HCT116 (cell line): ENCODE measurements at regions not wholly inside any gene's neighbourhood (a gene's known extent, or its start where the extent isn't known, plus 50 kb on each side); places are given as distances from the start of the nearest gene placed in this dataset.

Experiments used
- ATAC-seq: fragments of 200-7000 bp; cut with Tn5 transposase; 2 replicates; pipeline ENCODE4 v1.9.1; 2020; ENCODE audit warnings: mild to moderate bottlenecking, moderate library complexity
- BruUV-seq: library from RNA; stranded (reverse); fragments of 400-500 nt; replicated peaks from 2 replicates; lab custom pipeline; 2021; lab: Mats Ljungman, UMichigan
- CTCF ChIA-PET: fragments of 300-600 bp; sonication (Branson Sonifier 250); formaldehyde crosslinking; loops from one replicate; lab custom pipeline; 2021; ENCODE audit warnings: antibody characterized with exemption; lab: Charles Lee
- POLR2A ChIA-PET: fragments of 300-600, 350-600 bp; sonication (Branson Sonifier 250); formaldehyde crosslinking; loops from one replicate; lab custom pipeline; 2021; ENCODE audit warnings: antibody characterized with exemption; lab: Charles Lee
- RAD21 ChIA-PET, 2 experiments: fragments of 300-600 bp; sonication (Branson Sonifier 250); formaldehyde crosslinking; loops; one replicate each; lab custom pipeline; 2023; ENCODE audit warnings: low total read pairs in 2 of 2; ENCODE audit not compliant: uncharacterized antibody in 2 of 2, unreplicated experiment in 2 of 2, low non-redundant PET in 1 of 2; lab: Charles Lee
- DNase-seq: peaks from one replicate; pipeline ENCODE4 v3.0.0-alpha.2; 2010; ENCODE audit warnings: low read depth, low spot score
- H2AFZ ChIP-seq: fragments of 200-600 bp; shearing (Covaris generic), sonication (generic); 2 replicates; pipeline ENCODE4 v1.6.1; 2017; ENCODE audit warnings: low read depth, mixed run types, mixed read lengths, antibody characterized with exemption, low read length; ENCODE audit not compliant: poor library complexity, severe bottlenecking
- H3K27ac ChIP-seq: 2 replicates; pipeline ENCODE4 v1.5.1; 2012; ENCODE audit warnings: low read depth, low read length
- H3K27me3 ChIP-seq: fragments of 200-600 bp; sonication (generic); 2 replicates; pipeline ENCODE4 v1.6.1; 2016; ENCODE audit warnings: mixed run types, low read length, mixed read lengths; ENCODE audit not compliant: insufficient read depth
- H3K36me3 ChIP-seq, 2 experiments: fragments of 200-500 bp in 1 of 2; fragments of 200-600 bp in 1 of 2; sonication (Bioruptor generic) in 1 of 2; sonication (generic) in 1 of 2; 2 replicates each; pipeline versions ENCODE4 v1.5.1 to v1.6.1; 2014 to 2016; ENCODE audit warnings: low read length in 2 of 2, inconsistent platforms in 1 of 2, mixed read lengths in 1 of 2, mixed run types in 1 of 2; ENCODE audit not compliant: insufficient read depth in 2 of 2, control insufficient read depth in 1 of 2
- H3K4me1 ChIP-seq, 2 experiments: fragments of 200-600 bp in 1 of 2; sonication (generic) in 1 of 2; 2 replicates each; pipeline versions ENCODE4 v1.5.1 to v1.6.1; 2012 to 2017; ENCODE audit warnings: low read length in 2 of 2, inconsistent platforms in 1 of 2, mild to moderate bottlenecking in 1 of 2, mixed read lengths in 1 of 2, mixed run types in 1 of 2, moderate library complexity in 1 of 2; ENCODE audit not compliant: insufficient read depth in 2 of 2, control insufficient read depth in 1 of 2
- H3K4me2 ChIP-seq: fragments of 200-600 bp; sonication (generic); 2 replicates; pipeline ENCODE4 v1.6.1; 2017; ENCODE audit warnings: mixed run types, low read length, mixed read lengths
- H3K4me3 ChIP-seq, 2 experiments: fragments of 200-600 bp in 1 of 2; sonication (generic) in 1 of 2; replicated peaks in 1 of 2; 2 replicates each; pipeline ENCODE4 v1.5.1; 2011 to 2016; ENCODE audit warnings: low read length in 2 of 2, control low read depth in 1 of 2, low read depth in 1 of 2, mild to moderate bottlenecking in 1 of 2, mixed read lengths in 1 of 2, mixed run types in 1 of 2
- H3K79me2 ChIP-seq: fragments of 200-600 bp; sonication (generic); 2 replicates; pipeline ENCODE4 v1.6.1; 2017; ENCODE audit warnings: mild to moderate bottlenecking, mixed run types, low read length, moderate library complexity, mixed read lengths; ENCODE audit not compliant: insufficient read depth
- H3K9ac ChIP-seq: fragments of 200-600 bp; sonication (generic); 2 replicates; pipeline ENCODE4 v1.6.1; 2016; ENCODE audit warnings: low read length, mixed read lengths
- H3K9me2 ChIP-seq: fragments of 200-600 bp; sonication (generic), shearing (Covaris generic); 2 replicates; pipeline ENCODE4 v1.6.1; 2017; ENCODE audit warnings: mixed run types, mild to moderate bottlenecking, moderate library complexity; ENCODE audit not compliant: insufficient read depth
- H3K9me3 ChIP-seq, 2 experiments: fragments of 200-500 bp in 1 of 2; fragments of 200-600 bp in 1 of 2; sonication (Bioruptor generic) in 1 of 2; sonication (generic) in 1 of 2; 2 replicates each; pipeline ENCODE4 v1.6.1; 2014 to 2017; ENCODE audit warnings: low read length in 2 of 2, mixed read lengths in 2 of 2, inconsistent platforms in 1 of 2, low read depth in 1 of 2, mild to moderate bottlenecking in 1 of 2, mixed run types in 1 of 2, moderate library complexity in 1 of 2; ENCODE audit not compliant: control insufficient read depth in 1 of 2, insufficient read depth in 1 of 2
- H4K20me1 ChIP-seq: fragments of 200-600 bp; sonication (generic), shearing (Covaris generic); 2 replicates; pipeline ENCODE4 v1.6.1; 2017; ENCODE audit warnings: mixed run types, mild to moderate bottlenecking, moderate library complexity; ENCODE audit not compliant: insufficient read depth
- EZH2phosphoT487 ChIP-seq: fragments of 200-600 bp; IDR thresholded peaks from 2 replicates; pipeline ENCODE4 v1.6.1; 2018; ENCODE audit warnings: antibody characterized with exemption, borderline replicate concordance
- YY1 ChIP-seq: IDR thresholded peaks from 2 replicates; pipeline ENCODE4 v1.6.1; 2011; ENCODE audit warnings: low read length, low read depth, moderate library complexity, mild to moderate bottlenecking; ENCODE audit not compliant: insufficient replicate concordance; ENCODE audit errors: extremely low read depth
- intact Hi-C: fragments of 100-400 bp; cut with micrococcal nuclease; formaldehyde crosslinking; loops from 2 replicates; pipeline ENCODE4 v1.10.0; 2022
- TF ChIP-seq, protein P1 (sequence below), 3 experiments: fragments of 200-600 bp in 1 of 3; sonication (generic) in 1 of 3; IDR thresholded peaks in 2 of 3; conservative IDR thresholded peaks in 1 of 3; 2 replicates each; pipeline ENCODE4 v1.5.1; 2012 to 2017; ENCODE audit warnings: low read depth in 2 of 3, low read length in 2 of 3, antibody characterized with exemption in 1 of 3, borderline replicate concordance in 1 of 3, control low read depth in 1 of 3, mild to moderate bottlenecking in 1 of 3, mixed read lengths in 1 of 3, mixed run types in 1 of 3, moderate library complexity in 1 of 3; ENCODE audit not compliant: insufficient read depth in 1 of 3

GRCh38 chr11:81255895-81256294, 1477.8 kb downstream of the FAM181B start:
- CTCF ChIA-PET = no interaction called here
- RAD21 ChIA-PET = no interaction called here
- no TSS peak for BruUV-seq
- DNase-seq = no peak
- Histone ChIP-seq H3K27ac (no peak overlapping the region), H3K36me3 (no peaks in the 10 kb centered on the region), H3K4me1 (no peaks in the 10 kb centered on the region), H3K4me2 (no peak overlapping the region), H3K4me3 (no peak overlapping the region), H3K9me2 (no peaks in the 10 kb centered on the region), H3K9ac (no peak overlapping the region), H3K27me3 (no peaks in the 10 kb centered on the region), H3K79me2 (no peaks in the 10 kb centered on the region), H4K20me1 (no peaks in the 10 kb centered on the region), H2AFZ (no peak overlapping the region), H3K9me3 (peaks cover 13 to 14% of the 10 kb centered on the region in 2 experiments; a peak in 2 of 4 replicates)
- POLR2A ChIA-PET = no interaction called here
- intact Hi-C loops = no loop called here
- TF ChIP-seq, protein P1, sequence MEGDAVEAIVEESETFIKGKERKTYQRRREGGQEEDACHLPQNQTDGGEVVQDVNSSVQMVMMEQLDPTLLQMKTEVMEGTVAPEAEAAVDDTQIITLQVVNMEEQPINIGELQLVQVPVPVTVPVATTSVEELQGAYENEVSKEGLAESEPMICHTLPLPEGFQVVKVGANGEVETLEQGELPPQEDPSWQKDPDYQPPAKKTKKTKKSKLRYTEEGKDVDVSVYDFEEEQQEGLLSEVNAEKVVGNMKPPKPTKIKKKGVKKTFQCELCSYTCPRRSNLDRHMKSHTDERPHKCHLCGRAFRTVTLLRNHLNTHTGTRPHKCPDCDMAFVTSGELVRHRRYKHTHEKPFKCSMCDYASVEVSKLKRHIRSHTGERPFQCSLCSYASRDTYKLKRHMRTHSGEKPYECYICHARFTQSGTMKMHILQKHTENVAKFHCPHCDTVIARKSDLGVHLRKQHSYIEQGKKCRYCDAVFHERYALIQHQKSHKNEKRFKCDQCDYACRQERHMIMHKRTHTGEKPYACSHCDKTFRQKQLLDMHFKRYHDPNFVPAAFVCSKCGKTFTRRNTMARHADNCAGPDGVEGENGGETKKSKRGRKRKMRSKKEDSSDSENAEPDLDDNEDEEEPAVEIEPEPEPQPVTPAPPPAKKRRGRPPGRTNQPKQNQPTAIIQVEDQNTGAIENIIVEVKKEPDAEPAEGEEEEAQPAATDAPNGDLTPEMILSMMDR (IDR thresholded peaks at IDR 0.05 in 2 of 3, conservative IDR thresholded peaks at IDR 0.05 in 1 of 3; ENCODE audit: borderline replicate concordance in 1 of 3, insufficient read depth in 1 of 3, low read depth in 2 of 3, low read length in 2 of 3) = no peak
- ATAC-seq = no peak

DNA sequence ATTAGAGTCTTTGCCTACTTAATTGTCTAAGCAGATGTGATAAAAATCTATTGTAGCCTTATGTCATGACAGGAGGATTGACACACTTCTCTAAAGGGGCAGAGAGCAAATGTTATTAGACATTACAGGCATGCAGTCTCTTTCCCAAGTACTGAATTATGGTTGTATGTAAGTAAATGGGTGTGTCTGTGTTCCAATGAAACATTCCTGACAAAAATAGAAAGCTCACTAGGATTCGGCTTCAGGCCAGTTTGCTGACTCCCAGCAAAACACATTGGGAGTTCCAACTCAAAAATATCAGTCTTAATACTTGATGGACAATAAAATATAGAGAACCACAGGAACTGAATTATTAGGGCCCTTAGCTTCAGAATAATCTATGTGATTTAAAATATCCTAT, 1480.4 kb downstream of the FAM181B start:
- DNase-seq (no peak), ATAC-seq (no peak)
- Histone ChIP-seq H3K27me3 (no peaks in the 10 kb centered on the region), H3K4me3 (no peak overlapping the region), H3K9me3 (peaks cover 10 to 11% of the 10 kb centered on the region in 2 experiments; a peak in 2 of 4 replicates), H3K9me2 (no peaks in the 10 kb centered on the region), H3K79me2 (no peaks in the 10 kb centered on the region), H2AFZ (no peak overlapping the region), H3K4me1 (no peaks in the 10 kb centered on the region), H3K4me2 (no peak overlapping the region), H3K27ac (no peak overlapping the region), H4K20me1 (no peaks in the 10 kb centered on the region), H3K9ac (no peak overlapping the region), H3K36me3 (no peaks in the 10 kb centered on the region)
- ChIA-PET CTCF (no interaction called here), POLR2A (no interaction called here), RAD21 (no interaction called here)
- intact Hi-C loops = no loop called here
- TF ChIP-seq YY1 (no peak), EZH2phosphoT487 (no peak)
- BruUV-seq = no TSS peak
